T-helper 2 cell treated with Interferon-gamma antibody and Interleukin-4, amounts not matched to agents 5 μg/mL and 100 μg/mL, for 36 hours (primary cell): ENCODE measurements at regions not wholly inside any gene's neighbourhood (a gene's known extent, or its start where the extent isn't known, plus 50 kb on each side); places are given as distances from the start of the nearest gene placed in this dataset.

Source experiments
- DNase-seq: peaks from one replicate; pipeline ENCODE4 v3.0.0; 2021; ENCODE audit warnings: low spot score
- H3K27ac Mint-ChIP-seq: one replicate; pipeline ENCODE4 v1.8.0; 2021; ENCODE audit warnings: mild to moderate bottlenecking, mixed read lengths
- H3K27me3 Mint-ChIP-seq: one replicate; pipeline ENCODE4 v1.8.0; 2021; ENCODE audit warnings: low read depth, mixed read lengths
- H3K36me3 Mint-ChIP-seq: one replicate; pipeline ENCODE4 v1.8.0; 2021; ENCODE audit warnings: low read depth, mixed read lengths
- H3K4me1 Mint-ChIP-seq: one replicate; pipeline ENCODE4 v1.8.0; 2021; ENCODE audit warnings: low read depth, mixed read lengths
- H3K4me3 Mint-ChIP-seq: one replicate; pipeline ENCODE4 v1.8.0; 2022; ENCODE audit warnings: mild to moderate bottlenecking, moderate library complexity, mixed read lengths
- H3K9me3 Mint-ChIP-seq: one replicate; pipeline ENCODE4 v1.8.0; 2021; ENCODE audit warnings: mixed read lengths

DNA sequence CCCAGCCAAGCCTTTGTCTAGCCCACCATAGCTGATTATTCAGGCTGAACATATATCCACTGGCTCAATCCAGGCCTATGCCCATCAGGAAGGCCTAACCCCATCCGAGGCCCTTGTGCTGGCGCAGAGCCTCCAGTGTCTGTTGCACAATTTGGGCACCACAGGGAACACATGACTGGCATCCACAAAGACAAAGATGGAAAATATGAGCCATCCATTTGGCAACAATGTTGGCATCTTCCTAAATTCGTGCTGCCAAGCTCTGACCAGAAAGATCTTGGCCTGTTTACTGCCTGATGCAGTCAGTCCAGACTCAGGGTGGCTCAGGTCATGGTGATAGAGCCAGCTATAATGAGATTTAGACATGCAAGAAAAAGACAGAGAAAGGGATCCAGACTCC, 233.8 kb downstream of the PIK3R1 start:
- peaks cover 30% of the 10 kb centered on the region for H3K27me3 Mint-ChIP-seq
- no peaks in the 10 kb centered on the region for H3K4me1 Mint-ChIP-seq
- H3K36me3 Mint-ChIP-seq, result no peaks in the 10 kb centered on the region
- H3K4me3 Mint-ChIP-seq, result no peak overlapping the region
- H3K27ac Mint-ChIP-seq, result no peak overlapping the region
- H3K9me3 Mint-ChIP-seq, result no peaks in the 10 kb centered on the region
- DNase-seq, result no peak

DNA sequence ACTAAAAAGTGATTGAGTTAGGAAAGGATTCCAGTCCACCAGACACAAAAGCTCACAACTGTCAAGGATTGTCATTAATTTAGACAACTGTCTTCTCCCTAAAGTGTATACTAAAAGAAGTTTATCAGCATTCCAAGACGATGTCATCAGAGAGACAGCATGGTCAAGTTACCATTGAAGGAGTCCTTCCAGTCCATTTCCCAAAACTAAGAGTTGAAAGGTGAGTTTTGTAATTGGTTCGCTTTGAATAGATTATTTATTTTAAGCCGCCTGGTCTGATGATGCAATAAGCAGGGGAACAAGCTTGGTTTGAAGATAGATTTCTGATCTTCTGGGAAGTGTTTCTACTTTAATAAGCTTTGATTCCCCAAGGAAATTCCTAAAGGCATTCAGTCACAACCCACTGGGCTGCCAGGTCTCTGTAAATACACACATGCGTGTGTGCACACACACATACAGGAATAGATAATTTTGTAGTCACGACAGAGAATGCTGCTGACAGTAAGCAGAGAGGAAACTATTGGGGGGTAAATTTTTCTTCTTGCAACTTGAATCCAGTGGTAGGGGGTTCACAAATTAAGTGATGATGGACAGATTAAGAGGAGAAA, 234.8 kb downstream of the PIK3R1 start:
- Mint-ChIP-seq H3K36me3 (no peaks in the 10 kb centered on the region), H3K4me1 (no peaks in the 10 kb centered on the region), H3K4me3 (no peak overlapping the region), H3K27ac (no peak overlapping the region), H3K27me3 (peaks cover 33% of the 10 kb centered on the region), H3K9me3 (no peaks in the 10 kb centered on the region)
- DNase-seq, result no peak

DNA sequence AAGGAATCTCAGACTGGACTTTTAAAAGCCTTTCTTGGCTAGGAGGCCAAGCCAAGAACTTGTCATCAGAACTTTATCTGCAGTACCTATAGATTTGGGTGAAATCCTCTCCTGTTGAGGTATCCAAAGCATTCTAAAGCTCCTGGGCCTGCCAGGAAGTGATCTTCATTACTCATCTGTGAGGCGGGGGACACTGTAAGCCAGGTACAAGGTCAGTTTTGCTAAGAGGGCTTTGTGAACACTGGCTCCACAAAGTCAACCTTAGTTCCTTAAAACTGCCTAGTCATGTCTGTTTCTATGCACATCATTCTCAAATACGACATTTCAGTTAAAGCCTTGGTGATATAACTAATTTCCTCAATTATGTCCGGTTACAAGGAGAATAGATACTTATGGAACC, 236.7 kb downstream of the PIK3R1 start:
- Mint-ChIP-seq H3K36me3 (no peaks in the 10 kb centered on the region), H3K27ac (no peak overlapping the region), H3K9me3 (no peaks in the 10 kb centered on the region), H3K4me1 (no peaks in the 10 kb centered on the region), H3K27me3 (peaks cover 36% of the 10 kb centered on the region), H3K4me3 (no peak overlapping the region)
- DNase-seq, result no peak

DNA sequence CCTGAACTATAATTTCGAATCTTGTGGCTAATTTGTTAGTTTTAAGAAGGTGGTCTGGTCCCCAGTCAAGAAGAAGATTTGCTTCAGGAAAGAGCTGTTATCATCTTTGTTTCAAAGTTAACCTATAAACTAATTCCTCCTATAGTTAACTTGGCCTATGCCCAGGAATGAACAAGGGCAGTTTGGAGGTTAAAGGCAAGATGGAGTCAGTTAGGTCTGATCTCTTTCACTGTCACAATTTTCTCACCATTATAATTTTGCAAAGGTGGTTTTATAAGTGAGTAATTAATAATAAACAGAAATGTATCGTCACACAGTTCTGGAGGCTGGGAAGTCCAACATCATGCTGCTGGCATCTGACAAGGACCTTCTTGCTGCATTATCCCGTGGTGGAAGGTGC, 238.6 kb downstream of the PIK3R1 start:
- DNase-seq, result no peak
- Mint-ChIP-seq H3K27ac (no peak overlapping the region), H3K36me3 (no peaks in the 10 kb centered on the region), H3K4me1 (peaks cover 13% of the 10 kb centered on the region), H3K9me3 (no peaks in the 10 kb centered on the region), H3K27me3 (peaks cover 27% of the 10 kb centered on the region), H3K4me3 (no peak overlapping the region)

DNA sequence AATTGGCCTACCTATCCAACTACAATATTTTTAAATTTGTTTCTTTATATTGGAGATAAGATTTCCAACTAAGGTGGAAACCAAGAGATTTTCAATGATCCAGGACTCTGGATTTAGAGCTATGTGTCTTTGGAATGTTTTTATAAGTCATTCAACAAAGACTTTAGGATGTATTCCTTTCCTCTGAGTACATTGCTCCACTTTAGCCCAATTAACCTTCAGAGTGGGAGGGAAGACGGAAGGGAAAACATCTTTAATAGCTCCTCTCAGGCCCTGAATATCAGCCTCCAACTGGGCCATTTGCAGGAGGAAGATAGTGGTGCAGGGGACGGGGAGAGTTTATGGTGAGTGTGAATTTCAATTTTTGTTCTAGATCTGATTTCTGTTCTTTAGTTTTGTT, 239.2 kb downstream of the PIK3R1 start:
- Mint-ChIP-seq H3K9me3 (no peaks in the 10 kb centered on the region), H3K4me3 (no peak overlapping the region), H3K4me1 (peaks cover 16% of the 10 kb centered on the region), H3K27me3 (peaks cover 25% of the 10 kb centered on the region), H3K36me3 (no peaks in the 10 kb centered on the region), H3K27ac (no peak overlapping the region)
- DNase-seq, result no peak

DNA sequence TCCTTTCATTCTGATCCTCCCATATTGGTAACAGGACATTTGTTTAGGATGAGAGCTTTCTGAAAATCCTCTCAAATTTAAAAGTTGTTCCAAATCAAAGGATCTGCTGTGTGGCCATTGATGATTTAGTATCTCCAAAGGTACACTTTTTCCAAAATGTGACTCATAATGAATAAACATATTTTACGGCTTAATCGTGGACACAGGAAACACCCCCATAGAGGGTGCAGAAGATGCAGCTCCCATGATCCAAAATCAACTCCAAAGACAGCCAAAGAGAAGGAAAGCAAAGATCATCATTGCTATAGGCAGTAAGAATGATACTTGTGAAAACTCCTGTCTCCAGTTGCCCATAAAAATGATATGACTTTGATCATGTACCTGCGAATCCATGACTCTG, 239.7 kb downstream of the PIK3R1 start:
- Mint-ChIP-seq H3K4me3 (no peak overlapping the region), H3K27me3 (peaks cover 25% of the 10 kb centered on the region), H3K36me3 (no peaks in the 10 kb centered on the region), H3K4me1 (peaks cover 18% of the 10 kb centered on the region), H3K9me3 (no peaks in the 10 kb centered on the region), H3K27ac (no peak overlapping the region)
- no peak for DNase-seq

DNA sequence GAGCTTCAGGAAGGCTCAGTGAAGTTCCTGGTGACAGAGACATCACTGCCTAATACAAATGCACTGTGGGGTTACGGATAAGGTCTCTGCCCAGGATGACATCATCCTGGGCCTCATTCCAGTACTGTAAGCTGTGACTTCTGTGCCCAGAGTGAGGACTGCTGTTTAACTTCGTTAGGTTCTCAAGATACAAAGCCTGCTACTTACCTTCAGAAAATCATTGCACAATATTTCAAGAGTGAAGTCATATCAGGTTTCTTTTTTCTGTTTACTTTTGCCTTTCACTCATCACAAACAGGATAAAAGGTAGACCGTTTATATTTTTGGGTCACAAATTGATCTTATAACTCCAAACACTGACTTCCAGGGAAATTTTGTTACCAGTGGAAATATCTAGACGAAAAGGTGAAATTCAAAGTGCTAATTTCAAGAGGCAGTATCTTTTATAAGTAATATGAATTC, 241.2 kb downstream of the PIK3R1 start:
- H3K9me3 Mint-ChIP-seq, result no peaks in the 10 kb centered on the region
- H3K4me1 Mint-ChIP-seq, result peaks cover 18% of the 10 kb centered on the region
- H3K4me3 Mint-ChIP-seq, result no peak overlapping the region
- DNase-seq, result no peak
- H3K27ac Mint-ChIP-seq, result no peak overlapping the region
- H3K36me3 Mint-ChIP-seq, result no peaks in the 10 kb centered on the region
- H3K27me3 Mint-ChIP-seq, result peaks cover 21% of the 10 kb centered on the region

DNA sequence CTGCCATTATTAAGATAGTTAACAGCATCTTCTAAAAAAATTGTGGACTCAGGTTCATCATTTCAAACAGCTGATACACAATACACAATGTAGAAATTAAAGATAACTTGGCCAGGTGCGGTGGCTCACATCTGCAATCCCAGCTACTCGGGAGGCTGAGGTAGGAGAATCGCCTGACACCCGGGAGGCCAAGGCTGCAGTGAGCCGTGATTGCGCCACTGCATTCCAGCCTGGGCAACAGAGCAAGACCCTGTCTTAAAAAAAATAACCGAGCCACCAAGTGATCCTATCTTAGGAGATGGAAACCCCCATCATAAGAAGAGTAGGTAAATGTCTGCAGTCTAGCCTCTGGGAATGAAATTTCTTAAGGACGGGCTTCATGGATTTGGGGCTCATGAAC, 241.7 kb downstream of the PIK3R1 start:
- no peak overlapping the region for H3K4me3 Mint-ChIP-seq
- H3K27me3 Mint-ChIP-seq, result peaks cover 21% of the 10 kb centered on the region
- no peak overlapping the region for H3K27ac Mint-ChIP-seq
- H3K4me1 Mint-ChIP-seq, result peaks cover 18% of the 10 kb centered on the region
- no peaks in the 10 kb centered on the region for H3K9me3 Mint-ChIP-seq
- no peaks in the 10 kb centered on the region for H3K36me3 Mint-ChIP-seq
- DNase-seq, result no peak

DNA sequence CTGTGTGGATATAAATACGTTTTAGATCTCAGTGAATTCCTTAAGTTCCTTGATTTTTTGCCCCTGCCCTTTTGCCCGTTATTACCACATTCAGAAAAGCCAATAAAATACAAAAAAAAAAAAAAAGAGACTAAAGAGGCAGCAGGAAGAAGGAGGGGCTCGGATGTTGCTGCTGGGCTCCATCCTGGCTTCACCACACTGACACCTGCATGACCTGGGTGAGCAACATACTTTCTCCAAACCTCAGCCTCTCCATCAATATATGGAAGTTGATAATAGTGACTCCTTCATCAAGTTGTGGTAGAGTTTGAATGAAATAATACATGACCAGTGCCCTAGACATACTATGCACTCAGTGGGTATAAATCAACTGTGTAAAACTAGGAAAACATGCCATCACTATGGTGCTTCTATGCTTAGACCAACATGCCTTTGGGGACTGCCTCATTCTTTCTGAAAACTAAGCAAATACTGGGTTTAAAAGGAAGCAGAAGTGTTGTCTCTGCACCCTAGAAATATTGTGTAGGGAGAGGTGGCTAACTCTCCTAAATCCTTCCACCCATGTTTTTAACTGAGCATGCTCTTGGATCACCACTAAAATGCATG, 243.0 kb downstream of the PIK3R1 start:
- Mint-ChIP-seq H3K36me3 (no peaks in the 10 kb centered on the region), H3K4me3 (no peak overlapping the region), H3K9me3 (no peaks in the 10 kb centered on the region), H3K4me1 (peaks cover 18% of the 10 kb centered on the region), H3K27ac (no peak overlapping the region), H3K27me3 (peaks cover 15% of the 10 kb centered on the region)
- no peak for DNase-seq

DNA sequence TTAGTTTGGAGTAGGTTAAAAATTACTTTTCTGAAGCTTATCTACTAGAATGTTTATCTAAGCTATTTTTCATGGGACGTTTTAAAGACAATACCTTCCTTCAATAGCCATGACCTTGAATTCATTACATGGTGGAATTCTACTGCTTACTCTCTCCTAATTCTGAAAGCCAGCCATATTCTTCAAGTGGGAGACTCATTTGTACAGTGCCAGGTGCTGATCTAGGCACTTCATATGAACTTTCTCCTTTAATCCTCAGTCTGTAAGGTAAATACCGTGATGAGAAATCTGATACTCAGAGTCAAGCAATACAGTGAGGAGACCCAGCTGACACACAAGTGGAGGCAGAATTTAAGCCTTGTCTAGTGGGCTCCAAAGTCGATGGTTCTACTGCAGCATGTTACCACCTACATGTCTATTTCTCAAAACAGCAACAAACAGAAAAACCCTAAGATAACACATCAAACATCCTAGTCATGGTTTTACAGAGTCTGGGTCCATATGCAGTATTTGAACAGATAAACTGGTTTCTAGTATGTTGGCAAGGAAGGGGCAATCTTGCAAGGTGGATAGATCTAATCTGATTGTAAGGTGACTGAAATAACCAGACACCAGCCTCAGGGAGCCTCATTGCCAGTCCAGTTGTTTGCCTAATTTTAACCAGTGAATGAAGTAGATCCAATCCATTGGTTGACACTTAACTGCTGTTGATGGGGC, 243.7 kb downstream of the PIK3R1 start:
- DNase-seq, result no peak
- peaks cover 18% of the 10 kb centered on the region for H3K4me1 Mint-ChIP-seq
- no peaks in the 10 kb centered on the region for H3K9me3 Mint-ChIP-seq
- H3K4me3 Mint-ChIP-seq, result no peak overlapping the region
- H3K27me3 Mint-ChIP-seq, result peaks cover 8% of the 10 kb centered on the region
- no peaks in the 10 kb centered on the region for H3K36me3 Mint-ChIP-seq
- H3K27ac Mint-ChIP-seq, result no peak overlapping the region

DNA sequence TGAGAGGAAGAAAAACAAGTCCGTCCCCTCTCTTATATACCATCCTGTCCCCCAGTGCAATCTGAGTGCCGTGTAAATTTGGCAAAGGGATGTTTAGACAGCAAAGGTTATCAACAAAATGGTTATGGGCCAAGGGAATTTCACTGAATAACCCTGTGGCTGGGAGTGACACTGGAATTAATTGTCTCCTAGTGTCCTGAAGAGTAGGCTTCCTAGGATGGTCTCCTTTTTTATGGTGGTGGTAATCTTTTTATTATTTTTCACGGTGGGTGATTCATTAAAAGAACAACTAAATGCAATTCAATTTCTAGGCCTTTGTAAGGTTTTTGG, 244.2 kb downstream of the PIK3R1 start:
- peaks cover 7% of the 10 kb centered on the region for H3K27me3 Mint-ChIP-seq
- no peaks in the 10 kb centered on the region for H3K36me3 Mint-ChIP-seq
- no peaks in the 10 kb centered on the region for H3K9me3 Mint-ChIP-seq
- no peak overlapping the region for H3K4me3 Mint-ChIP-seq
- H3K4me1 Mint-ChIP-seq, result peaks cover 18% of the 10 kb centered on the region
- DNase-seq, result no peak
- H3K27ac Mint-ChIP-seq, result no peak overlapping the region

DNA sequence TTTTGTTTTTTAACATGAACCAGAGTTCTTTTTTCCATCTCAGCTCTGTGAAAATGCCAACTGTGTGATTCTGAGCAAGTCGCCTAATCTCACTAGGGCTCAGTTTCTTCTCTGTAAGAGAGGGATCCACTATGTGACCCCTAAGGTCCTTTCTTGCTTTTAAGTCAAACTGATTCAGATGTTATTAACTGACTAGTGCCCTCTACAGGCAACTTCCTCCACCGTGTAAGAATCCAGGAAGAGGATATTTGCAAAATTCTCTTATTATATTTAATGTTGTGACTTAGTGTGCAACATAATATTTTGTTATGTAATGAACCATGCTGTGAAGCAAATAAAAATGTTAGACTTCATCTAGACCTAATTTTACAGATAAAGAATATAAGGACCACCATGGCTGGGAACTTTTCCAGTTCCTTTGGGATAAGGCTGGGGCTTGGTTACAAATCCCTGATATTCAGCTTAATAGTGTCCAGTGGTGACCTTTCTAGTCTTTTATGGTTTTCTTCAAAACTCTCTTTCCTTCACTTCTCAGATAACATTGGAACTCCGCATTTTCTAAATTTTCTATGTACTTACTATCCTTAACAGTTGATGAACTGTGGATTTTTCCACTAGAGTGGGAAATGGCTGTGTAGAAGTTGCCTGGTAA, 244.7 kb downstream of the PIK3R1 start:
- H3K27me3 Mint-ChIP-seq, result peaks cover 3% of the 10 kb centered on the region
- no peaks in the 10 kb centered on the region for H3K9me3 Mint-ChIP-seq
- DNase-seq, result peak; percentile 10
- H3K36me3 Mint-ChIP-seq, result no peaks in the 10 kb centered on the region
- no peak overlapping the region for H3K27ac Mint-ChIP-seq
- peaks cover 18% of the 10 kb centered on the region for H3K4me1 Mint-ChIP-seq
- no peak overlapping the region for H3K4me3 Mint-ChIP-seq

DNA sequence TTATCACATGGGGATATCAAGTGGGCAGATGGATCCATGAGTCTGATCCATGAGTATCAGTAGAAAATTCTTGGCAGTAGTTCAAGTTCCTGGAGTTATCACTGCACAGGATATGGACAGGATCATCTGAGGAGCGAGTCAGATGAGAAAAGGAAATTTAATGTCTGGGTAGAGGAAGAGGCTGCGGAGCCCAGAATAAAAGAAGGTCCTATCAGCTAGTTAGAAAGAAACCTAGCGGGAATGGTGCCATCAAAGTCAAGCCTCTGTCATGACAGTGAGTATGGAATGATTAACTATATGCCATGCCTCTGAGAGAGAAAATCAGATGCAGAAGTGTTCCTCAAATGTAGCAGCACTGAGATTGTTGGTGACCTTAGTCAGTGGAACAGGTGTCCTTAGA, 248.1 kb downstream of the PIK3R1 start:
- Mint-ChIP-seq H3K27me3 (peaks cover 4% of the 10 kb centered on the region), H3K4me1 (peaks cover 11% of the 10 kb centered on the region), H3K9me3 (no peaks in the 10 kb centered on the region), H3K27ac (no peak overlapping the region), H3K36me3 (no peaks in the 10 kb centered on the region), H3K4me3 (no peak overlapping the region)
- DNase-seq, result no peak

DNA sequence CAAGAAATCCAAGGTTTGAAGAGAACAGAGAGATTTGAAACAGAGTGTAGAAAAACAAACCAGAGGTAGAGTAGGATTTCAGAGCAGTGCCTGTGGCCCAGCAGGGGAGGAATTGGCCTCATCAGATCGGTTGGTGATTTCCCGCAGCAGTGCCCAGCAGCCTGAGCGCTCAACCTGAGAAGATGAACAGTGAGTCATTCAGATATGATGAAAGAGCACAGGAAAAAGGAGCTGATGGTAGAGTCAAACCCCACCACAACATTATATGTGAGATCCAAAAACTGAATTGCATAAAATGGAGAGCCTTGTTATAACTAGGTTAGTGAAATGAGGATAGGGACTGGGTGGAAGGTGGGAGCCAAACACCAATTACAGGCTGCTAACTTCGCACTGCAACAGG, 248.9 kb downstream of the PIK3R1 start:
- Mint-ChIP-seq H3K36me3 (no peaks in the 10 kb centered on the region), H3K27me3 (peaks cover 7% of the 10 kb centered on the region), H3K9me3 (no peaks in the 10 kb centered on the region), H3K27ac (no peak overlapping the region), H3K4me1 (peaks cover 3% of the 10 kb centered on the region), H3K4me3 (no peak overlapping the region)
- DNase-seq, result peak; percentile 75
